Inferior parietal cortex (tissue), 1 donor: ENCODE measurements at regions not wholly inside any gene's neighbourhood (a gene's known extent, or its start where the extent isn't known, plus 50 kb on each side); places are given as distances from the start of the nearest gene placed in this dataset.
A peak's percentile ranks its signal among the peaks of the same experiment; 100 is the strongest.

Experiments
- DNase-seq: peaks from one replicate; pipeline ENCODE4 v3.0.0-alpha.2; 2016; ENCODE audit errors: extremely low spot score

DNA sequence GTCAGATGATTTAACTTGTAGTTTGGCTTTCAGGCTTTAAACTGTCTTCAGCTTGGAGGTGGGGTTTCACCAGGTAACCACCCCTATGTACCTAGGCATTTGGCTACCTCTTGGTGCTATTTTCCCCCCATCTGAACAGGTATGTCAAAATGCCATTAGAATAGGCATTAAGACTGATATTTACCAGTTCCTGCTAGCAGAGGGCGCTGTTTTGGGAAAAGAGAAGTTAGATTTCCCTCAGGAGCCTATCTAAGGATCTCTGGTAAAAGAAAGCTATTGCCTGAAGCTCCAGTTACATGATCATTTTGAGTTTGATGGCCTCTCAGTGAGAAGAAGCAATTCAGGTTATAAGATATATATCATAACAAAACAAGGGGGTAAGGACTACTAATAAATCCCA is 879.1 kb downstream of the SH3BGRL start:
- DNase-seq, result no peak

DNA sequence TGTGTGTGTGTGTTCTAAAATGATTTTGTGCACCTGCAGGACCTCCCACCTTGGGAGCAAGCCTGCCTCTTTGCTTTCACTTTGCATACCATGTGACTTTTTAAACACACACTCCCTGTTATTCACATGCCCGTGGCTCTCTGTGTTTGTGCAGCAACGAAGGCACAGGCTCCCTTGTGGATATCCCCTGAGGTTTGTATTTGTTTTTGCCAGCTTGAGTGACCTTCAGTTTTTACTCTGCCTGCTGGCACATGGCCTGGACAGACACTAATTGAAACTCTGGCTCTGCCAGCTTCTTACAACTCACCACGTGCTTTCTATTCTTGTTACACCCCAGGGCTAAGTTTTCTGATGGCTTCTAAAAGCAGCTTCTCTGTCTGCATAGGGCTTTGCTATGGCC is 885.8 kb downstream of the SH3BGRL start:
- no peak for DNase-seq

DNA sequence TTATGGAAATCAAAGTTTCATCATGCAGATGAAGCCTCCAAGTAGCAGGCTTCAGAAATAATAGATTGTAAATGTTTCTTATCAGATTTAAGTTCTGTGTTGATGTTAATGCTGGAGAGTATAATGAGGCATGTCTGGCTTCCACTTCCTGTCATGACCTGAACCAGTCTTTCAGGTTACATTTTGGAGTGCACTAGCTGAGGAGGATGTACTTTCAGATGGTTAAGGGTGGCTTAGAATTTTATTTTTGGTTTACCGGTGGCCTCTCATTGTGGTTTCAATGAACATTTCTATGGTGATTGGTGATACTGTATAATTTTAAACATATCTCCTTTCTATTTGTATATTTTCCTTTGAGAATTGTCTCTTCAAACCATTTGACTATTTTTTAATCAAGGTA is 890.4 kb downstream of the SH3BGRL start:
- no peak for DNase-seq

DNA sequence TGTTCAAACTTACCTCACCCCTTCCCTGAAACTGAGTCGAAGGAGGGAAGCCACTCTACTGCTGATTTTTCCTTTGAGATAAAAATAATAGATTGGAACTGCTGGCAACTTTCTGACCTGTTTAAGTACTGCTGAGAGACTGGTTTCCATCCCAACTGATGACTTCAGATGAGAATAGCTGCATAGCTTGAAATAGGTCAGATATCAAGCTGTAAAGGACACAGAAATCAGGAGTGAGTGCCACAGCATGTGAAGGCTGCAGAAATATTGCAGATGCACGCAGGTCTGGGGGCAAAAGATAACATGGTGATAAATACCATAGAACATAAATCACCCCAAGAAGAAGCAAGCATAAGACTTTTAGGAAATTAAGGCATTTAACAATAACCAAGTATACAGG is 923.2 kb downstream of the SH3BGRL start:
- no peak for DNase-seq

DNA sequence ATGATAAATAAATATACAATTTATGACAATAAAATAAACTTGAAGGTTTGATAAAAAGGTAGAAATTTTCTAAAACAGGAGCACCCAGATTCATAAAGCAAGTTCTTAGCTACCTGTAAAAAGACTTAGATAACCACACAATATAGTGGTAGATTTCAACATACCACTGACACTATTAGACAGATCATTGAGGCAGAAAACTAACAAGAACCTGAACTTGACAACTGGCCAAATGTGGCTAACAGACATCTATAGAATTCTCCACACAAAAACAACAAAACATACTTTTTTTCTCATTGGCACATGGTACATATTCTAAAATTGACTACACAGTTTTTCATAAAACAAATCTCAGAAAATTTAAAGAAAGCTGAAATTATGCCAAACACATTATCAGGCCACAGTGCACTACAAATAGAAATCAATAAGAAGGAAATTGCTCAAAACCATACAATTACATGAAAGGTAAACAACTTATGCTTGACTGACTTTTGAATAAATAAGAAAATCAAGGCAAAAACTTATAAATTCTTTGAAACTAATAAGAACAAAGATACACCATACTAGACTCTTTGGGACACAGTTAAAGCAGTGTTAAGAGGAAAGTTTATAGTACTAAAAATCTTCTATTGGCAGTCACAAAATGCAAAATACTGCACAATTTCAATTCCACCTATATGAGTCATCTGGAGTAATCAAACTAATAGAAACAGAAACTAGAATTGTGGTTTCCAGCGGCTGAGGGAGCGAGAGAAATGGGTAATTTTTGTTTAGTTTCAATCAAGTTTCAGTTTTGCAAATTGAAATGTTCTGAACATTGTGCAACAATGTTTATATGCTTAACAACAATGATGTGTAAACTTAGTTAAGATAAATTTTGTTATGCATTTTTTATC is 925.6 kb downstream of the SH3BGRL start:
- no peak for DNase-seq

DNA sequence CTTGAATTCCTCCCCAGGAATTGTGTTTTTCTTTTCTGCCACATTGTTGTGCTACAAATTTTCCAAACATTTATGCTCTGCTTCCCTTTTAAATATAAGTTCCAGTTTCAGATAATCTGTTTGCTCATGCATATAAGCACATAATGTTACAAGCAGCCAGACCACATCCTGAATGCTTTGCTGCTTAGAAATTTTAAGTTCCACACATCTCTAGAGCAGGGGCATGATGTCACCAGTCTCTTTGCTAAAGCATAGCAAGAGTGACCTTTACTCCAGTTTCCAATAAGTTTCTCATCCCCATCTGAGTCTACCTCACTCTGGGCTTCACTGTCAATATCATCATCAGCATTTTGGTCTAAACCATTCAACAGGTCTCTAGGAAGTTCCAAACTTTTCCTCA is 932.5 kb downstream of the SH3BGRL start:
- no peak for DNase-seq

DNA sequence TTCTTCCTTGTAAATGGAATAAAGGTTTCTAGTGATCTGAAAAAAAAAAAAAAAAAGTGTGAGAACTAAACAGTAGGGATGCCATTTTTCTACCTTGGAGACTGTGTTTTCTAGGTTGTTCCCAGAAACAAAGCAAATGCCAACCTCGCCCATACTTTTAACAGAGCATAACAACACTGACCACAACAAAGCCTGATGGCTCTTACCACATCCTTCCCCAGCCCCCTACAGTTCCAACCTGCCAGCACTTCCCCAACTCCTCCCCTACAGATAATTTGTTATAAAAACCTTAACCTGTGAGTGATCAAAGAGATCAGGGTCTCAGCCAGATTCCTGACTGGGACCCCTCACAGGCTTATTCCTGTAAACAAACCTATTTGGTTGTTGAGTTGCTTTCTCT is 940.0 kb downstream of the SH3BGRL start:
- DNase-seq, result no peak

DNA sequence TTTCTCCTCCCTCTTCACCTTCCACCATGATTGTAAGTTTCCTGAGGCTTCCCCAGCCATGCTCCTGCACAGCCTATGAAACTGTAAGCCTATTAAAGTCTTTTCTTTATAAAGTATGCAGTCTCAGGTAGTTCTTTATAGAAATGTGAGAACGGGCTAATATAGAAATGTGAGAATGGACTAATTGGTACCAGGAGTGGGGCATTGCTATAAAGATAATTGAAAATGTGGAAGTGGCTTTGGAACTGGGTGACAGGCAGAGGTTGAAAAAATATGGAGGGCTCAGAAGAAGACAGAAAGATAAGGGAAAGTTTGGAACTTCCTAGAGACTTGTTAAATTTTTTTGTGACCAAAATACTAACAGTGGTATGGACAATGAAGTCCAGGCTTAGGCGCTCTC is 959.3 kb downstream of the SH3BGRL start:
- DNase-seq, result no peak

DNA sequence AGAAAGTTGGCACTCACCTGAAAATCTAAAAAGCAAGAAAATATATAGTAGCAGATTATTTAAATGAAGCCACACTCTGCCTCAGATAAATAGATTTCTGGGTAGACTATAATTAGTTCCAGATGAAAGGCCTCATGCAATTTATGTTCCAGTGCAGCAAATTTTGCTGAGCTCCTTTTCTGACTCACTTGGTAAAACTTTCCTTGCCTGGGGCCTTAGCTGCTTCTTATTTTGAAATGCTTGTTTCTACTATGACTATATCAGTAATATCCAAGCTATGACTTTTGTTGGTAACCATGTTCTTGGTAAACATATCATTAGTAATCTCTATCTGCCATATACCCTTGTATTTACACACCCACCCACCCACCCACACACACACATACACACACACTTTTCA is 961.8 kb downstream of the SH3BGRL start:
- no peak for DNase-seq

DNA sequence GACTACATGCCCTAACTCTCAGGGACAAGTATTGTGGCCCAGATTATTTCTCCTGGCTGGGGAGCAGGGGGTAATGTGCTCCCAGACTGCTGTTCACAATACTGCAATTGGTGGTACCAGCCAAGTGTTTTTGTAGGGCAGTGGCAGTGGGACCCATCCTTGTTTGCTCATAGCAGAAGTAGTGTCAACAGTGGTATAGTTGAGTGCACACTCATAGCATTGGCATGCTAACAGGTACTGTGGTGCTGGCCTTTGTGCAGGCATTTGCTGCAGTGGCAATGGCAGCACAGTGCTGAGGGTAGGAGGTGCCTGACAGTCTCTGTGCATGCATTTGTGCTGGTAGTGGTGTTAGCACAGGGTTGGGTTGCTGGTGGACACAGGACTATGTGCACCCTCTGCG is 995.0 kb downstream of the SH3BGRL start:
- DNase-seq, result no peak

DNA sequence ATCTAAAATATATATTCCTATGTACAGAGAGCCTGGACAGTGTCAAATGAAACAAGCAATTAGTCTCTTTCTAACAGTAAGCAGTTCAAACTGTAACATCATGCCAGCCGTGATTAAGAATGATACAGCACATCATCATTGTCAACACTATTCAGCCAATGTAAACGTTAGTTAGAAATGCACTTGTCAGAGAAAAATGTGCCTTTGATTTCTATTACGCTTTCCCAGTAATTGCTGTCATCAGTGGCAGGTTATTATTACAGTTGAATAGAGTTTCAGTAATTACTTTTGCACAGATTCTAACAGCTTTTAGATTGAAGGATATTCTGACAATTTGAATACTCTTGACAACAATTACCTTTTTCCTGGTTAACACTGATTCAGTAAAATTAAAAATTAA is 1007.1 kb downstream of the SH3BGRL start:
- no peak for DNase-seq

DNA sequence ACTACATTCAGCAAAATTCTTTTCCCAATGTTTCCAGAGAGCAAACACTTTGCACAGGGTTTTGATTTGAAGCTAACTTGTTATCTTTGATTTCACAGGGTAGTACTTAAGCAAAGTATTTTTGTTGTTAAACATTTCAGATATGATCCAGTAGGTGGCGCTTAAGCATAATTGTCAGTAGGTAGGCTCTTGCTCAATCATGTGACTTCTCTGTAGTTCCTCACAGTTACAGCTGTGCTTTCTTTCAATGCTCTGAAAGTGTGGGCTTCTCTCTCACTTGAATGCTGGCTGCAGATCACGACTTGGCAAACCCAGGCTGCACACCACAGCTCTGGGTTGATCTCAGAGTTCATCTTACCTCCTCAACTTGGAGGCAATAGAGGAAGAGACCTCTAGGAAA is 1016.5 kb downstream of the SH3BGRL start:
- DNase-seq, result peak; percentile 3

DNA sequence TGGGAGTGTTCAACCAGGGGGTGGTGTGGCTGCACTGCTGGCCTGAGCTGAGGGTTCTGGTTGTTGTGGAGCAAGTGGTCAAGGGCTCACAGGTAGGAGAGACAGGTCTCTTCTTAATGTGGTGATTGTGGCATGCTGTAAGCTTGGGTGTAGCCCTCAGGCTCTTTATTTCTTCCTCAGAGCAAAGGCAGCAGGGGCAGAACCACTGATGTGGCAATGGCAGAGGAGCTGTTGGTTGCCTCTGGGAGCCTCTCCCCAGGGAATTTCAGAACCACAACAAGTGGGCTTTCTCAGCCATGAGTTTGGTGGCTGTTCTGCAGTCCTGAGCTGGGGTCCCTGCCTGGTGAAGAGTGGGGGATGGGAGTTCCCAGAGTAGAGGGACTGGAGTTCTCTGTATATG is 1017.2 kb downstream of the SH3BGRL start:
- no peak for DNase-seq

DNA sequence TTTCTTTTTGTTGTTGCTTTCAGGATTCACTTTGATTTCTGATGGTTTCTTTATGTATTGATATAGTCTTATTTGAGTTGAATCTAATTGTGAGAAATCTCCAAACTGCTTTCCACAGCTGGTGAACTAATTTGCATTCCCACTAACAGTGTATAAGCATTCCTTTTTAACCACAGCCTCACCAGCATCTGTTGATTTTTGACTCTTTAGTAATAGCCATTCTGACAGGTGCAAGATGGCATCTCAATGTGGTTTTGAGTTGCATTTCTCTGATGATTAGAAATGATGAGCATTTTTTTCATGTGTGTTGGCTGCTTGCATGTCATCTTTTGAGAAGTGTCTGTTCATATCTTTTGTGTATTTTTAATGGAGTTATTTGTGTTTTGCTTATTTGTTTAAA is 1023.1 kb downstream of the SH3BGRL start:
- DNase-seq, result no peak

DNA sequence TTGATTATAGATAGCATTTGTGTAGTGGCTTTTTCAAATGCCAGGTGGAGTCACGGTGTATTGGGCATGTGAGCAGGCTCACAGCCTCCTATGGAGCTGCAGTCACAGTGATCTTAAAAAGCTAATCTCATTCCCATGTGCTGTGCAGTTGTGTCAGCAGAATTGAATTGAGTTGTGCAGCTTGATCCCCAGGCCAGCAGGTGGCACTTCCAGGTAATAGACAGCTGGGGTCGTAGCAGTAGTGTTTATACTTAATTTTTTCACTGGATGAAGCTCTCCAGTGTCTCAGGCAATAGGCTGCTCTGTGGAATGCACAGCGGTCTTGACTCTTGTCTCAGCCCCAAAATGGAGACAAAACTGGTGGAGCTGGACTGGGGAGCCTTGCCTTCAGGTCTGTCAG is 1028.1 kb downstream of the SH3BGRL start:
- no peak for DNase-seq

DNA sequence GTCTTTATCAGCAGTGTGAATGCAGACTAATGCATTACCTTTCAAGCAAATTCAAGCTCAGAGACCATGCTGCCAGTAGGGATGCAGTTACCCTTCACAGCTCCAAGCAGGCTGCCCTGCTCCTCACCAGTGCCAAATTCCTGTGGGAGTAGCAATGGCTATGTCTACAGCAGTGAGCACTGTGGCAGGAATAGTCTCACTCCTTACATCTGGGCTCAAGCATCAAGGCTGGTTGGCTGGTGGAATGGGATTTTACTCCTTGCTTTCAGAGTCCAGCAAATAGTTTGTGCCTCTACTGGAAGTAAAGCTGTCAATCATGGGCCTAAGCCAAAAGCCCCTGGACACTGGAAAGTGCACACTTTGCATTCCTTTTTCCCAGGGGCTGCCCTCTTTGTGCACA is 1030.8 kb downstream of the SH3BGRL start:
- DNase-seq, result no peak

DNA sequence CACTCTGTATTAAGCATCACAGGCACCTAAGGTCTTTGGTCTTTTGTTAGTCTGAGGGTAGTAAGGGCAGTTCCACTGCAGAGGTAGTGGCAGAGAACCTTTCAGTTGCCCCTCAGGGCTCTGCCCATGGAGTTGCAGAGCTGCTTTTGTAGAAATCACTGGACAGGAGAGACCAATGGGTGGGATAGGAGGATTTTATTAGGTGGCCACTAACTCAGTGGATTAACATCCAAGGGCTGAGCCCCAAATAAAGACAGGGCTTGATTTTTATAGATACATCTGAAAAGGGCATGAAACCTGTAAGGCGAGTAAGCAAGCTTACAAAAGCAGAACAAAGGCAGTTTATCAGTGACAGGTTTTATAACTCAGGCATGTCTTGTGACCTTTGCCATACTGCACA is 1035.4 kb downstream of the SH3BGRL start:
- DNase-seq, result no peak
